A673 (cell line): ENCODE measurements at regions not wholly inside any gene's neighbourhood (a gene's known extent, or its start where the extent isn't known, plus 50 kb on each side); places are given as distances from the start of the nearest gene placed in this dataset.

Experiments used
- EZH2 ChIP-seq: fragments of 200-600 bp; sonication (generic); IDR thresholded peaks from 2 replicates; pipeline ENCODE4 v1.6.1; 2017; ENCODE audit warnings: borderline replicate concordance, low read depth, mild to moderate bottlenecking, mixed read lengths, antibody characterized with exemption, low read length; ENCODE audit not compliant: poor library complexity, severe bottlenecking
- TF ChIP-seq, protein P1 (sequence below): fragments of 300-800, 200-600 bp; sonication (generic); conservative IDR thresholded peaks from 2 replicates; pipeline ENCODE4 v1.5.1; 2017; ENCODE audit warnings: low read depth, mild to moderate bottlenecking, antibody characterized with exemption, low read length, moderate library complexity, mixed read lengths

DNA sequence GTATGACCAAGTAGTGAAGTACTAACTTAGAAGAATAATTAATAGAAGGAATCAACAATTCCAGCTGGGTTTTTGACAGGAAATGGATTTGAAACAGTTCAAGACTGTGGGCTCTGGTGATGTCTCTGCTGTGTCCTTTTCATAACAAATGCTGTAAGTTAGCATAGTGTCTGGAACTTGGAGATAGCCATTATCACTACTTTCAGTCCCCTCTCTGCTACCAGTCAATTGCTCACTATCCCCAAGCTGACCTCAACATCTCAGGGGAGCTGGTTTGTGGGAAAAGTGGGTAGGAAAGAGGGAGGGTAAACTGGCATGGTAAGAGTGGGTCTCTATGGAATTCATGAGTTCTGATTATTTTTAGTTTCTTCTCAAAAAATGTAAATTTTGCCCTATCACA lies 231.4 kb upstream of the MID1 start:
- TF ChIP-seq, protein P1, sequence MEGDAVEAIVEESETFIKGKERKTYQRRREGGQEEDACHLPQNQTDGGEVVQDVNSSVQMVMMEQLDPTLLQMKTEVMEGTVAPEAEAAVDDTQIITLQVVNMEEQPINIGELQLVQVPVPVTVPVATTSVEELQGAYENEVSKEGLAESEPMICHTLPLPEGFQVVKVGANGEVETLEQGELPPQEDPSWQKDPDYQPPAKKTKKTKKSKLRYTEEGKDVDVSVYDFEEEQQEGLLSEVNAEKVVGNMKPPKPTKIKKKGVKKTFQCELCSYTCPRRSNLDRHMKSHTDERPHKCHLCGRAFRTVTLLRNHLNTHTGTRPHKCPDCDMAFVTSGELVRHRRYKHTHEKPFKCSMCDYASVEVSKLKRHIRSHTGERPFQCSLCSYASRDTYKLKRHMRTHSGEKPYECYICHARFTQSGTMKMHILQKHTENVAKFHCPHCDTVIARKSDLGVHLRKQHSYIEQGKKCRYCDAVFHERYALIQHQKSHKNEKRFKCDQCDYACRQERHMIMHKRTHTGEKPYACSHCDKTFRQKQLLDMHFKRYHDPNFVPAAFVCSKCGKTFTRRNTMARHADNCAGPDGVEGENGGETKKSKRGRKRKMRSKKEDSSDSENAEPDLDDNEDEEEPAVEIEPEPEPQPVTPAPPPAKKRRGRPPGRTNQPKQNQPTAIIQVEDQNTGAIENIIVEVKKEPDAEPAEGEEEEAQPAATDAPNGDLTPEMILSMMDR, result no peak
- TF ChIP-seq EZH2, result no peak
